OCI-LY3 (cell line): ENCODE measurements at regions not wholly inside any gene's neighbourhood (a gene's known extent, or its start where the extent isn't known, plus 50 kb on each side); places are given as distances from the start of the nearest gene placed in this dataset.

ENCODE experiments used
- CTCF ChIP-seq: fragments of 200-600, 300-600 bp; sonication (generic); IDR thresholded peaks from 2 replicates; pipeline ENCODE4 v1.5.1; 2014; ENCODE audit warnings: antibody characterized with exemption, low read length, low read depth
- EZH2phosphoT487 ChIP-seq: fragments of 200-600 bp; shearing (Covaris generic); IDR thresholded peaks from 2 replicates; pipeline ENCODE4 v1.6.1; 2018; ENCODE audit warnings: antibody characterized with exemption, mixed run types, low read depth

- TF ChIP-seq CTCF (no peak), EZH2phosphoT487 (no peak)
These were observed 93.9 kb downstream of the INHBB start for GRCh38 chr2:120439637-120440384.
